Type B pancreatic cell (in vitro differentiated cells): ENCODE measurements at regions not wholly inside any gene's neighbourhood (a gene's known extent, or its start where the extent isn't known, plus 50 kb on each side); places are given as distances from the start of the nearest gene placed in this dataset.

Source experiments
- DNase-seq: peaks from one replicate; pipeline ENCODE4 v3.0.0; 2021; ENCODE audit warnings: mixed read lengths; ENCODE audit not compliant: unreplicated experiment; ENCODE audit errors: extremely low spot score
- H3K27ac Mint-ChIP-seq: 2 replicates; pipeline ENCODE4 v1.8.0; 2021; ENCODE audit warnings: mild to moderate bottlenecking, mixed read lengths
- H3K27me3 Mint-ChIP-seq: 2 replicates; pipeline ENCODE4 v1.8.0; 2021; ENCODE audit warnings: mixed read lengths
- H3K36me3 Mint-ChIP-seq: 2 replicates; pipeline ENCODE4 v1.8.0; 2021; ENCODE audit warnings: mixed read lengths
- H3K4me1 Mint-ChIP-seq: one replicate; pipeline ENCODE4 v1.8.0; 2021; ENCODE audit warnings: mixed read lengths; ENCODE audit not compliant: unreplicated experiment
- H3K4me3 Mint-ChIP-seq: 2 replicates; pipeline ENCODE4 v1.8.0; 2021; ENCODE audit warnings: mild to moderate bottlenecking, mixed read lengths
- H3K9me3 Mint-ChIP-seq: 2 replicates; pipeline ENCODE4 v1.8.0; 2021; ENCODE audit warnings: mixed read lengths
- TF ChIP-seq, protein P1 (sequence below): fragments of 200-600 bp; sonication (generic); conservative IDR thresholded peaks from 2 replicates; pipeline ENCODE4 v1.5.0; 2021; ENCODE audit warnings: antibody characterized with exemption, mild to moderate bottlenecking

DNA sequence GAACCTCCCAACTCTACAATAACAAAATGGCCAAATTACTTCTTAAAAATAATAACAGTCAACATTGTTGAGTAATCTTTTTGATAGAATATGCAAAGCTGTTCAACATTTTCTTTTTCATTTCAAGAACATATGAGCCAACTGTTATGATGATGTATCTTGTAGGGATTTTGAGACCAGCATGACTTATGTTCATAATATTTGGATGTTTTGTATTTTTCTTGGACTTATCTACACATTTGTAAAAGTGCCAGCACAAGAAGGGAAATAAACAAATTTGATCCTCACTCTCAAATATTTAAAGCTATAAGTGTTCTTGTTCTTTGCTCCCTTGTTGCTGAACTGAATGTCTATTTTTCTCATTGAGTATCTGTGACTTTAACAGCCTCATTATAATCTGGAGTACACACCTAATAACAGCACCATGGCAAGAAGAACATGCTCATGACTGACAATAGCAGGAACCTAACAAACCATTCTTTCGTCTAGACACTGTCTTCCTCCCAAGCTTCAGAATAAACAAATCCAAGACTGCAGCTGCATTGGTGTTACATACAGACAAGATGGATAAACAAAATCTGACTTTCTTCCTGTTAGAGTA lies 1049.7 kb downstream of the FAT4 start:
- Mint-ChIP-seq H3K36me3 (no peaks in the 10 kb centered on the region), H3K27me3 (no peaks in the 10 kb centered on the region), H3K9me3 (no peaks in the 10 kb centered on the region), H3K4me3 (no peak overlapping the region), H3K27ac (no peak overlapping the region), H3K4me1 (no peaks in the 10 kb centered on the region)
- DNase-seq = no peak
- TF ChIP-seq, protein P1, sequence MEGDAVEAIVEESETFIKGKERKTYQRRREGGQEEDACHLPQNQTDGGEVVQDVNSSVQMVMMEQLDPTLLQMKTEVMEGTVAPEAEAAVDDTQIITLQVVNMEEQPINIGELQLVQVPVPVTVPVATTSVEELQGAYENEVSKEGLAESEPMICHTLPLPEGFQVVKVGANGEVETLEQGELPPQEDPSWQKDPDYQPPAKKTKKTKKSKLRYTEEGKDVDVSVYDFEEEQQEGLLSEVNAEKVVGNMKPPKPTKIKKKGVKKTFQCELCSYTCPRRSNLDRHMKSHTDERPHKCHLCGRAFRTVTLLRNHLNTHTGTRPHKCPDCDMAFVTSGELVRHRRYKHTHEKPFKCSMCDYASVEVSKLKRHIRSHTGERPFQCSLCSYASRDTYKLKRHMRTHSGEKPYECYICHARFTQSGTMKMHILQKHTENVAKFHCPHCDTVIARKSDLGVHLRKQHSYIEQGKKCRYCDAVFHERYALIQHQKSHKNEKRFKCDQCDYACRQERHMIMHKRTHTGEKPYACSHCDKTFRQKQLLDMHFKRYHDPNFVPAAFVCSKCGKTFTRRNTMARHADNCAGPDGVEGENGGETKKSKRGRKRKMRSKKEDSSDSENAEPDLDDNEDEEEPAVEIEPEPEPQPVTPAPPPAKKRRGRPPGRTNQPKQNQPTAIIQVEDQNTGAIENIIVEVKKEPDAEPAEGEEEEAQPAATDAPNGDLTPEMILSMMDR = no peak

DNA sequence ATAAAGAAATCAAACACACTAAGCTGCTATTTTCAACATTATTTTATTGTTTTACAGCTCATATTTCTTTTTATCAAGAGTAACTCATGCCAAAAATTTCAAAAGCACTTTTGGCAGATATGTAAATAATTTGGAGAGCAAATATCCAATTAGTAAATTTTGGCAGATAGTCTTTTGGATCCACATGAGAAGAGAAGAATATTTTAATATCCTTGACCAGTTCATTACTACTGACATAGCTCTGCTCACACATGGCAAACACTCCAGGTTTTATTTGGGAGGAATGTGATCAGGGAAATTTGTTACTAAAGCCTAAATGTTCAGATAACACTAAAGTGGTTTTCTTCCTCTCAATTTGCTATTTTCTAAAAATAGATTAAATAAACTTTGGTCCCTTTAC lies 1054.3 kb downstream of the FAT4 start:
- Mint-ChIP-seq H3K4me1 (no peaks in the 10 kb centered on the region), H3K4me3 (no peak overlapping the region), H3K27ac (no peak overlapping the region), H3K9me3 (no peaks in the 10 kb centered on the region), H3K36me3 (no peaks in the 10 kb centered on the region), H3K27me3 (no peaks in the 10 kb centered on the region)
- TF ChIP-seq, protein P1 = no peak
- DNase-seq = no peak

DNA sequence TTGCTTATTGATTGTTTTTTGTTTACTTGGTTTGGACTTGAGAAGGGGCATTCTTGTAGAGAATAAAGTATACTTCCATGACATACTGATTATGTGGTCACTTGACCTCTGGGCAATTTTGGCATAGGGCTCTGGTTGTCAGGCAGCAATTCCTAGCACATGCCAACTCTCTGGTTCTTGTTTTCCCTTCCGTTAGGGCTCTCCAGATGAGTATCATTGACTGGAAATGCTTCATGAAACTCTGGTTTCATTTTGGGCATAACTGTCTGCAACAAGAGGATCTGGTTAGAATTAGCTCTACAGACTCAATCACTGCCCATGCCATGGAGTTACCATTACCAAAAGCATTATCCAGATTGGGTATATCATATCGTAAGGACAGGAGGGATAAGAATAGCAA lies 1057.9 kb downstream of the FAT4 start:
- TF ChIP-seq, protein P1 = no peak
- Mint-ChIP-seq H3K27me3 (no peaks in the 10 kb centered on the region), H3K4me3 (no peak overlapping the region), H3K27ac (no peak overlapping the region), H3K36me3 (no peaks in the 10 kb centered on the region), H3K9me3 (no peaks in the 10 kb centered on the region), H3K4me1 (no peaks in the 10 kb centered on the region)
- no peak for DNase-seq

DNA sequence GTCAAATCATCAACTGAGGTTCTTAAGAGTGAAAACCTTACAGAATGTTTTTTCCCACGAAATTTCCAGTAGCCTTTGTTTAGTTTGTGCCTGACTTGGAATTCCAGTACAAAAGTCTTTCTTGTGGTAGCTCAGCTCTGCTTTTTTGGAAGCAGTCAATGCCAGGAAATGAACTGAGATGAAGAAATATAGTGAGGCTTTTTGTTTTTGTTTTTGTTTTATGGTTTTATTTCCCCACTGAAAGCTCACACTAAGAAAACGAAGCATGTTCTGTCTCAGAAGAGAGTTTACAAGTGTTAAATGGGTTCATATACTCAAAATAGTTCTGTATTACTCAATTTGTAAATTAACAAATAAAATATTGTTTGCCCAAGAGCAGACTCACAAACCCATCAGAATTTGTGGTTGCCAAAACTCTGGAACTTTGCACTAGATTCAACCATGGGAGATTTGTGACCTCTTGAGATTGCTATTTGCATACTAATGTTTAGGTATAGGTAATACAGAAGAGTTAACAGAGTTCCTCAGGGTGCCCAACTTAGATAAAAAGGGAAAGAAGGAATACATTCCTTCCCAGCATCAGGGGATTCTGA lies 1060.8 kb downstream of the FAT4 start:
- Mint-ChIP-seq H3K27me3 (no peaks in the 10 kb centered on the region), H3K9me3 (no peaks in the 10 kb centered on the region), H3K4me3 (no peak overlapping the region), H3K27ac (no peak overlapping the region), H3K4me1 (no peaks in the 10 kb centered on the region), H3K36me3 (no peaks in the 10 kb centered on the region)
- DNase-seq = no peak
- TF ChIP-seq, protein P1 = no peak

DNA sequence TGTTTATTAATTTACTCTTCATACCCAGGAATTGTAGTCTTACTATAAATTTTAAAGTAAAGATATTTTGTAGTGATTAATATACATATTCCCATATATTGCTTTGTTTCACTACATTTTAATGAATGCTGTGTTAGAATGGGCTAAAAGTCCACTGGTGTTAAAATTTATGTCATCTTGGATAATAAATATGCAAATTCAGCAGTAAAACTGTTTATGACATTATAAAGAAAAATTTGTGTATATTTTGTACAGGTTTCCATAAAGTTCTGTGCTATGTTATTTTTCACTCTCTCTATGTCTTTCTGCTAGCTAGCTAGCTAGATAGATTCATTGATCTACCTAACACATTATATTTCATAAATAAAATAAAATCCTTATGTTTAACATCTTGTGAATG lies 1071.2 kb downstream of the FAT4 start:
- Mint-ChIP-seq H3K4me3 (no peak overlapping the region), H3K27ac (no peak overlapping the region), H3K36me3 (no peaks in the 10 kb centered on the region), H3K9me3 (peaks cover 4% of the 10 kb centered on the region), H3K4me1 (no peaks in the 10 kb centered on the region), H3K27me3 (no peaks in the 10 kb centered on the region)
- TF ChIP-seq, protein P1 = no peak
- DNase-seq = no peak
